Upper lobe of left lung (tissue), 6 donors: ENCODE measurements at regions not wholly inside any gene's neighbourhood (a gene's known extent, or its start where the extent isn't known, plus 50 kb on each side); places are given as distances from the start of the nearest gene placed in this dataset.
"Not testable (repeated sequence)": the region's sequence is repeated elsewhere in the genome, so short reads cannot be mapped to it uniquely, and the experiment has no call there.

Experiments used
- ATAC-seq, 2 donors: fragments of 200-7000 bp; cut with Tn5 transposase; one replicate each; pipeline ENCODE4 v1.9.1; 2022; ENCODE audit warnings: mild to moderate bottlenecking in 2 of 2, moderate library complexity in 2 of 2; ENCODE audit not compliant: low FRiP score in 2 of 2
- DNase-seq, 2 donors: peaks; one replicate each; pipeline ENCODE4 v3.0.0-alpha.2; 2019 to 2020
- H3K27ac ChIP-seq, 4 donors: fragments of 200-600 bp; sonication (generic); one replicate each; pipeline ENCODE4 v1.5.1; 2016 to 2019
- H3K27me3 ChIP-seq, 4 donors: fragments of 200-600 bp; sonication (generic); one replicate each; pipeline ENCODE4 v1.5.1; 2017 to 2019
- H3K36me3 ChIP-seq, 4 donors: fragments of 200-600 bp; sonication (generic); one replicate each; pipeline ENCODE4 v1.5.1; 2016 to 2019
- H3K4me1 ChIP-seq, 4 donors: fragments of 200-600 bp; sonication (generic); one replicate each; pipeline ENCODE4 v1.5.1; 2018 to 2019
- H3K4me3 ChIP-seq, 4 donors: fragments of 200-600 bp; sonication (generic); one replicate each; pipeline ENCODE4 v1.5.1; 2017 to 2019; ENCODE audit warnings: mild to moderate bottlenecking in 2 of 4, moderate library complexity in 1 of 4
- H3K9me3 ChIP-seq, 4 donors: fragments of 200-600 bp; sonication (generic); one replicate each; pipeline ENCODE4 v1.5.1; 2018 to 2019
- CTCF ChIP-seq, 6 experiments: fragments of 450-650 bp in 4 of 6; fragments of 200-600 bp in 2 of 6; sonication (generic) in 2 of 6; IDR thresholded peaks; one replicate each; pipeline ENCODE4 v1.5.1; 2016 to 2019; ENCODE audit warnings: antibody characterized with exemption in 6 of 6
- EP300 ChIP-seq, 4 donors: sonication (generic); formaldehyde crosslinking; IDR thresholded peaks; one replicate each; pipeline ENCODE4 v1.5.1; 2017; ENCODE audit warnings: antibody characterized with exemption in 4 of 4, control low read depth in 2 of 4
- POLR2A ChIP-seq, 4 donors: fragments of 450-650 bp; IDR thresholded peaks; one replicate each; pipeline ENCODE4 v1.5.1; 2016 to 2017; ENCODE audit warnings: antibody characterized with exemption in 4 of 4, mild to moderate bottlenecking in 2 of 4
- POLR2AphosphoS5 ChIP-seq, 2 donors: sonication (generic); formaldehyde crosslinking; IDR thresholded peaks; one replicate each; pipeline ENCODE4 v1.5.1; 2017; ENCODE audit warnings: antibody characterized with exemption in 2 of 2
- WGBS, 2 donors: methylation state at CpG; one replicate each; pipeline ENCODE4 v1.1.5; 2017 to 2018; 5-methylcytosine and 5-hydroxymethylcytosine counted together
- donor health status: DM: no; HTN: no; CAD: no; lungs with moderate emphysema.
- donor health status: DM: no; HTN: yes; CAD: no; lungs with severe emphysema.

GRCh38 chr1:208344202-208344857 is 100.1 kb upstream of the PLXNA2 start:
- Histone ChIP-seq H3K4me1 (no peaks in the 10 kb centered on the region), H3K9me3 (no peaks in the 10 kb centered on the region), H3K4me3 (no peak overlapping the region), H3K36me3 (no peaks in the 10 kb centered on the region), H3K27me3 (no peaks in the 10 kb centered on the region), H3K27ac (no peak overlapping the region)
- no peak for DNase-seq
- no peak for TF ChIP-seq EP300 (IDR thresholded peaks at IDR 0.05)
- no peak for TF ChIP-seq POLR2AphosphoS5 (IDR thresholded peaks at IDR 0.05)
- TF ChIP-seq CTCF (IDR thresholded peaks at IDR 0.05), result no peak
- no peak for TF ChIP-seq POLR2A (IDR thresholded peaks at IDR 0.05)
- 71 to 74% methylated on average over 9 of the region's 9 CpGs for WGBS, 2 donors
- no peak for ATAC-seq

GRCh38 chr1:208347191-208347590 is 103.0 kb upstream of the PLXNA2 start:
- no peaks in the 10 kb centered on the region for H3K9me3 ChIP-seq
- H3K27me3 ChIP-seq, result no peaks in the 10 kb centered on the region
- H3K4me3 ChIP-seq, result no peak overlapping the region
- H3K27ac ChIP-seq, result no peak overlapping the region
- 60 to 69% methylated on average over 5 of the region's 5 CpGs for WGBS, 2 donors
- H3K36me3 ChIP-seq, result no peaks in the 10 kb centered on the region
- TF ChIP-seq POLR2A (IDR thresholded peaks at IDR 0.05) (no peak), POLR2AphosphoS5 (IDR thresholded peaks at IDR 0.05) (no peak), EP300 (IDR thresholded peaks at IDR 0.05) (no peak), CTCF (IDR thresholded peaks at IDR 0.05) (no peak)
- DNase-seq (no peak), ATAC-seq (no peak)
- H3K4me1 ChIP-seq, result no peaks in the 10 kb centered on the region

- Histone ChIP-seq H3K4me3 (no peak overlapping the region), H3K4me1 (no peaks in the 10 kb centered on the region), H3K27ac (no peak overlapping the region), H3K9me3 (no peaks in the 10 kb centered on the region), H3K36me3 (no peaks in the 10 kb centered on the region), H3K27me3 (no peaks in the 10 kb centered on the region)
- TF ChIP-seq EP300 (IDR thresholded peaks at IDR 0.05) (no peak), CTCF (IDR thresholded peaks at IDR 0.05) (no peak), POLR2A (IDR thresholded peaks at IDR 0.05) (no peak), POLR2AphosphoS5 (IDR thresholded peaks at IDR 0.05) (no peak)
- ATAC-seq (no peak), DNase-seq (no peak)
- 82 to 86% methylated on average over 13 of the region's 13 CpGs for WGBS, 2 donors
These were observed 105.6 kb upstream of the PLXNA2 start for GRCh38 chr1:208349694-208350330.

GRCh38 chr1:208350815-208351214 is 106.6 kb upstream of the PLXNA2 start:
- Histone ChIP-seq H3K4me3 (no peak overlapping the region), H3K27me3 (no peaks in the 10 kb centered on the region), H3K27ac (no peak overlapping the region), H3K4me1 (no peaks in the 10 kb centered on the region), H3K36me3 (no peaks in the 10 kb centered on the region), H3K9me3 (no peaks in the 10 kb centered on the region)
- WGBS, 2 donors, result 78 to 83% methylated on average over 1 of the region's 1 CpG
- ATAC-seq, result no peak
- no peak for DNase-seq
- TF ChIP-seq CTCF (IDR thresholded peaks at IDR 0.05), result no peak
- no peak for TF ChIP-seq POLR2AphosphoS5 (IDR thresholded peaks at IDR 0.05)
- TF ChIP-seq EP300 (IDR thresholded peaks at IDR 0.05), result no peak
- TF ChIP-seq POLR2A (IDR thresholded peaks at IDR 0.05), result no peak

GRCh38 chr1:208351838-208352237 is 107.7 kb upstream of the PLXNA2 start:
- DNase-seq, result no peak
- TF ChIP-seq POLR2A (IDR thresholded peaks at IDR 0.05), result no peak
- no peak for TF ChIP-seq EP300 (IDR thresholded peaks at IDR 0.05)
- no peak for TF ChIP-seq CTCF (IDR thresholded peaks at IDR 0.05)
- TF ChIP-seq POLR2AphosphoS5 (IDR thresholded peaks at IDR 0.05), result no peak
- WGBS, 2 donors, result 78 to 90% methylated on average over 8 of the region's 8 CpGs
- no peaks in the 10 kb centered on the region for H3K36me3 ChIP-seq
- no peaks in the 10 kb centered on the region for H3K4me1 ChIP-seq
- no peaks in the 10 kb centered on the region for H3K9me3 ChIP-seq
- no peak overlapping the region for H3K27ac ChIP-seq
- ATAC-seq, result no peak
- no peak overlapping the region for H3K4me3 ChIP-seq
- H3K27me3 ChIP-seq, result no peaks in the 10 kb centered on the region

GRCh38 chr1:208353797-208354196 is 109.6 kb upstream of the PLXNA2 start:
- H3K27me3 ChIP-seq, H3K27ac ChIP-seq, H3K36me3 ChIP-seq, H3K9me3 ChIP-seq, ATAC-seq, H3K4me1 ChIP-seq, H3K4me3 ChIP-seq, DNase-seq: not testable (repeated sequence)
- 98 to 99% methylated on average over 5 of the region's 5 CpGs for WGBS, 2 donors
